Mesendoderm (in vitro differentiated cells): ENCODE measurements at regions not wholly inside any gene's neighbourhood (a gene's known extent, or its start where the extent isn't known, plus 50 kb on each side); places are given as distances from the start of the nearest gene placed in this dataset.

Experiments
- DNase-seq: peaks from one replicate; pipeline ENCODE4 v3.0.0; 2013
- H2AK5ac ChIP-seq: 2 replicates; pipeline ENCODE4 v1.6.1; 2013; ENCODE audit warnings: low read length, inconsistent platforms
- H2BK120ac ChIP-seq: 2 replicates; pipeline ENCODE4 v1.6.1; 2013; ENCODE audit warnings: low read depth, mild to moderate bottlenecking, low read length, moderate library complexity, mixed read lengths
- H2BK15ac ChIP-seq: replicated peaks from 2 replicates; pipeline ENCODE4 v1.6.1; 2013; ENCODE audit warnings: low read depth, mild to moderate bottlenecking, moderate library complexity
- H2BK5ac ChIP-seq: 2 replicates; pipeline ENCODE4 v1.6.1; 2013; ENCODE audit warnings: low read length, inconsistent platforms
- H3K18ac ChIP-seq: 2 replicates; pipeline ENCODE4 v1.6.1; 2013; ENCODE audit warnings: mild to moderate bottlenecking, low read length, mixed read lengths
- H3K23ac ChIP-seq: one replicate; pipeline ENCODE4 v1.6.1; 2013; ENCODE audit warnings: low read length
- H3K27ac ChIP-seq: 2 replicates; pipeline ENCODE4 v1.5.1; 2013; ENCODE audit warnings: low read depth, mild to moderate bottlenecking, inconsistent platforms, low read length, moderate library complexity
- H3K27me3 ChIP-seq: 2 replicates; pipeline ENCODE4 v1.6.1; 2013; ENCODE audit warnings: low read length, control low read depth, mild to moderate bottlenecking, inconsistent platforms; ENCODE audit not compliant: insufficient read depth, poor library complexity
- H3K36me3 ChIP-seq: 2 replicates; pipeline ENCODE4 v1.6.1; 2013; ENCODE audit warnings: low read length, inconsistent platforms; ENCODE audit not compliant: control insufficient read depth, insufficient read depth
- H3K4ac ChIP-seq: one replicate; pipeline ENCODE4 v1.6.1; 2013; ENCODE audit warnings: low read depth, mild to moderate bottlenecking, low read length, moderate library complexity
- H3K4me1 ChIP-seq: 2 replicates; pipeline ENCODE4 v1.6.1; 2013; ENCODE audit warnings: low read depth, low read length, inconsistent platforms; ENCODE audit not compliant: control insufficient read depth
- H3K4me2 ChIP-seq: 2 replicates; pipeline ENCODE4 v1.6.1; 2013; ENCODE audit warnings: low read length
- H3K4me3 ChIP-seq: 2 replicates; pipeline ENCODE4 v1.5.1; 2013; ENCODE audit warnings: mild to moderate bottlenecking, low read length
- H3K56ac ChIP-seq: one replicate; pipeline ENCODE4 v1.6.1; 2013; ENCODE audit warnings: low read length
- H3K79me1 ChIP-seq: 2 replicates; pipeline ENCODE4 v1.6.1; 2013; ENCODE audit warnings: low read length, inconsistent platforms
- H3K79me2 ChIP-seq: 2 replicates; pipeline ENCODE4 v1.6.1; 2013; ENCODE audit warnings: mild to moderate bottlenecking, low read length; ENCODE audit not compliant: control insufficient read depth, insufficient read depth
- H3K9ac ChIP-seq: 2 replicates; pipeline ENCODE4 v1.6.1; 2013; ENCODE audit warnings: low read length, inconsistent platforms
- H4K5ac ChIP-seq: one replicate; pipeline ENCODE4 v1.6.1; 2013; ENCODE audit warnings: low read length
- H4K8ac ChIP-seq: one replicate; pipeline ENCODE4 v1.6.1; 2013; ENCODE audit warnings: low read depth, mild to moderate bottlenecking, control low read depth, low read length, moderate library complexity
- WGBS: extraction: QIAGEN DNeasy Blood & Tissue Kit; methylation state at CpG from one replicate; pipeline ENCODE4 v1.1.7; 2013; ENCODE audit warnings: low lambda C conversion rate, missing lambda C conversion rate; ENCODE audit not compliant: insufficient coverage; ENCODE audit errors: extremely low coverage; 5-methylcytosine and 5-hydroxymethylcytosine counted together

DNA sequence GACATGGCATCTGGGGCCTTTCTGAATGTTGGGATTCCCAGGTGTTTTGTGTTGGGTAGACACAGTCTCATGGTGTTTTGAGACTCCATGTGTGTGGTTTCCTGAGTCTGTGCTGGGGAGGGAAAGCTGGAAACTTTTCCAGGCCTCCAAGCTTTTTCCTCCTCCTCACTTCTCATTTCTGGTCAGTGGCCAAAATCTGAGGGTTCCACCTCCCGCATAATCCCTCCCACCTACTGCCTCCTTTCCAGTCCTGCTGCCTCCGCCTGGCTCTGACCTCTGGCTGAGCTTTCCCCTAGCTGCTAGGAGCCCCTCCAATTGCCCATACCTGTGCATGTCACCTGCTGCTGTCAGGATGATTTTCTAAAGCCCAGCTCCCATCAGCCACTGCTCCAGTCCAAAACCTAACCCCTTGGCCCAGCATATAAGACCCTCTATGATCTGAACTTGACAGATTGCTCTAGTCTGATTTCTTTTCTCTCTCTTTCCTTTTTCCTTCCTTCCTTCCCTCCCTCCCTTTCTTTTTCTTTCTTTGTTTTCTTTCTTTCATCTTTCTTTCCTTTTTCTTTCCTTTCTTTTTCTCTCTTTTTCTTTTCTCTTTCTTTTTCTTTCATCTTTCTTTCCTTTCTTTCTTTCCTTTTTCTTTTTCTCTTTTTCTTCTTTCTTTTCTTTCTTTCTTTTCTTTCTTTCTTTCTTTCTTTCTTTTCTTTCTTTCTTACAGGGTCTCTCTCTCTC, 51.4 kb upstream of the NECTIN1 start:
- H3K27ac ChIP-seq = no peak overlapping the region
- no peak overlapping the region for H3K56ac ChIP-seq
- no peak overlapping the region for H3K4me3 ChIP-seq
- no peaks in the 10 kb centered on the region for H3K36me3 ChIP-seq
- H3K18ac ChIP-seq = no peak overlapping the region
- no peaks in the 10 kb centered on the region for H3K27me3 ChIP-seq
- no peak overlapping the region for H3K4ac ChIP-seq
- H3K79me2 ChIP-seq = no peaks in the 10 kb centered on the region
- no peak overlapping the region for H3K9ac ChIP-seq
- H2BK15ac ChIP-seq = no peak overlapping the region
- no CpG with 5 or more reads among the region's 2 CpGs for WGBS
- no peak overlapping the region for H2AK5ac ChIP-seq
- no peak for DNase-seq
- no peaks in the 10 kb centered on the region for H3K79me1 ChIP-seq
- no peak overlapping the region for H2BK5ac ChIP-seq
- H2BK120ac ChIP-seq = no peak overlapping the region
- H4K5ac ChIP-seq = no peak overlapping the region
- H3K4me2 ChIP-seq = no peak overlapping the region
- no peaks in the 10 kb centered on the region for H3K4me1 ChIP-seq
- no peak overlapping the region for H3K23ac ChIP-seq
- H4K8ac ChIP-seq = no peak overlapping the region

DNA sequence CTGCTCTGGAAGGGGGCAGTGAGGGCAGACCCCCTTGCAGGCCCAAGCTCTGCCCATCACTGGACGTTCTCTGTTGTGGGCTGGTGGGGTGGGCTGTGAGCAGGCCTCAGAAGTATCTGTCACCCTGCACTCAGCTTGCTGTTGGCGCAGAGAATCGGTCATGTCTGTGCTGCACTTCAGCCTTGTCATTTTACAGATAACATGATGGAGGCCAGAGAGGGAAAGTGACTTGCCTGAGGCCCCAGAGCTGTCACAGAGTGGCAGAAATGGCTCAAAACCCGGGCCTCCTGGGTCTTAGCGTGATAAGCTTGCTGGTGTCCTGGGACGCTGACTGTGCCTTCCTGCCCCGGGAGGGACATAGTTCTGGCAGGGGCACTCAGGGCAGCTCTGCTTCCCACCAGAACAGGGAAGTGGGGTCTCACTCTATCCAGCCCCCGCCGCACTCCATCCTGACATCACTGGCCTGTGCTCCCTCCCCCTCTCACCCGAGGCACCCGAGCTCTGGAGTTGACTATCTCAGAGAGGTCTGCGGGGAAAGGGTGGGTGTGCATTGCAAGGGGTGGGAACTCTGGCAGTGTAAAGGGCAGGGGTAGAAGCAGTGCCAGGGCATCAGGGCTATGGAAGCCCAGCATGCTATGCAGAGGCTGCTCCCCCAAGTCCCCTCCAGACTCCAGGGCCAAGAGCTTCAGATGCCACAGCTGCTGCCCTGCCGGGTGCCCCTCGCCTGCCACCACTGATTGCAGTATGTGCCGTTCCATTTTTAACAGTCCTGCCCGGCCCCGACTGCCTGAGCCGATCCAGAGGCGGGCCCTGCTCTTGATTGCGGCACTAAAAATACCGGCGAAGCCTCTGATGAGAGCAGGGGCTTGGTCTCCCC, 50.4 kb upstream of the NECTIN1 start:
- no peak overlapping the region for H3K27ac ChIP-seq
- DNase-seq = no peak
- no peak overlapping the region for H2AK5ac ChIP-seq
- no peaks in the 10 kb centered on the region for H3K36me3 ChIP-seq
- H2BK120ac ChIP-seq = no peak overlapping the region
- H4K5ac ChIP-seq = no peak overlapping the region
- H3K9ac ChIP-seq = no peak overlapping the region
- H3K4me1 ChIP-seq = no peaks in the 10 kb centered on the region
- WGBS = no CpG with 5 or more reads among the region's 22 CpGs
- no peaks in the 10 kb centered on the region for H3K79me1 ChIP-seq
- no peak overlapping the region for H3K4ac ChIP-seq
- H4K8ac ChIP-seq = no peak overlapping the region
- no peak overlapping the region for H3K4me3 ChIP-seq
- no peak overlapping the region for H3K18ac ChIP-seq
- no peak overlapping the region for H3K56ac ChIP-seq
- H3K23ac ChIP-seq = no peak overlapping the region
- H3K4me2 ChIP-seq = no peak overlapping the region
- no peak overlapping the region for H2BK15ac ChIP-seq
- no peaks in the 10 kb centered on the region for H3K79me2 ChIP-seq
- no peak overlapping the region for H2BK5ac ChIP-seq
- H3K27me3 ChIP-seq = no peaks in the 10 kb centered on the region
